ENCODE measurements at regions not wholly inside any gene's neighbourhood (a gene's known extent, or its start where the extent isn't known, plus 50 kb on each side); places are given as distances from the start of the nearest gene placed in this dataset.

- Histone ChIP-seq H3K14ac (ENCODE audit: insufficient read depth, low read length) (no peak overlapping the region), H2AK5ac (ENCODE audit: insufficient read length, low read length) (no peak overlapping the region), H2BK5ac (ENCODE audit: insufficient read length, low read length) (no peak overlapping the region), H3K79me2 (ENCODE audit: insufficient read depth, low read length) (no peaks in the 10 kb centered on the region), H2AFZ (ENCODE audit: low read length) (no peak overlapping the region), H4K8ac (replicated peaks; ENCODE audit: insufficient read length, low read depth, low read length) (no peak overlapping the region), H3K4me2 (ENCODE audit: insufficient read depth, insufficient read length, low read length) (no peak overlapping the region), H3K27me3 (ENCODE audit: insufficient read depth, low read length) (no peaks in the 10 kb centered on the region), H3T11ph (ENCODE audit: low read length) (no peak overlapping the region), H3K4me1 (ENCODE audit: insufficient read depth, low read length) (no peaks in the 10 kb centered on the region), H2BK20ac (ENCODE audit: low read depth, low read length, poor library complexity, severe bottlenecking) (no peak overlapping the region), H2BK15ac (ENCODE audit: low read depth, low read length) (no peak overlapping the region), H3K27ac (ENCODE audit: insufficient read length, low read depth, low read length) (no peak overlapping the region), H3K4ac (ENCODE audit: low read depth, low read length) (no peak overlapping the region), H3K23me2 (ENCODE audit: insufficient read length, low read depth, low read length, poor library complexity, severe bottlenecking) (no peaks in the 10 kb centered on the region), H4K5ac (ENCODE audit: insufficient read length, low read depth, low read length) (no peak overlapping the region), H3K56ac (ENCODE audit: insufficient read length, low read depth, low read length) (no peak overlapping the region), H3K9ac (ENCODE audit: extremely low read depth, insufficient read length, low read length) (no peak overlapping the region), H3K79me1 (ENCODE audit: insufficient read depth, low read depth, low read length, poor library complexity, severe bottlenecking) (no peaks in the 10 kb centered on the region), H2BK120ac (ENCODE audit: low read depth, low read length, poor library complexity, severe bottlenecking) (no peak overlapping the region), H3K18ac (ENCODE audit: insufficient read length, low read depth, low read length) (no peak overlapping the region), H2BK12ac (ENCODE audit: insufficient read length, low read depth, low read length) (no peak overlapping the region), H4K20me1 (ENCODE audit: control insufficient read depth, insufficient read depth, insufficient read length) (no peaks in the 10 kb centered on the region), H3K9me3 (ENCODE audit: control insufficient read depth, low read depth, low read length) (no peaks in the 10 kb centered on the region), H4K91ac (ENCODE audit: insufficient read length, low read depth, low read length) (no peak overlapping the region), H3K23ac (ENCODE audit: insufficient read length, low read depth, low read length) (no peak overlapping the region)
- H3K4me1 Mint-ChIP-seq, result peaks cover 0 to under 1% of the 10 kb centered on the region in 2 experiments; a peak in 1 of 4 replicates
- peak; percentile 61 for TF ChIP-seq CTCF (conservative IDR thresholded peaks at IDR 0.05)
- no peaks in the 10 kb centered on the region; a peak in 3 of 5 replicates for H3K9me3 Mint-ChIP-seq
- peaks cover 0 to 6% (median 0%) of the 10 kb centered on the region in 3 experiments; a peak in 3 of 7 replicates for H3K36me3 Mint-ChIP-seq (ENCODE audit: insufficient read depth in 1 of 3, low read depth in 3 of 3)
- DNase-seq, result no peak
- no peaks in the 10 kb centered on the region for H3K27me3 Mint-ChIP-seq (ENCODE audit: low read depth)
- no CpG with 5 or more reads among the region's 6 CpGs for WGBS (ENCODE audit: extremely low coverage, insufficient read length, low lambda C conversion rate)
- H3K27ac Mint-ChIP-seq, result no peak overlapping the region; a peak in 1 of 7 replicates
- no peak overlapping the region for H3K4me3 Mint-ChIP-seq
These were observed 173.7 kb upstream of the TMTC4 start for GRCh38 chr13:100848304-100848703.

Data from H9 (cell line).